ENCODE measurements at regions not wholly inside any gene's neighbourhood (a gene's known extent, or its start where the extent isn't known, plus 50 kb on each side); places are given as distances from the start of the nearest gene placed in this dataset.
"Not testable (repeated sequence)": the region's sequence is repeated elsewhere in the genome, so short reads cannot be mapped to it uniquely, and the experiment has no call there.

GRCh38 chr14:96688629-96689028 is 108.6 kb upstream of the VRK1 start:
- no peak for DNase-seq

- no peak for DNase-seq
Measured at GRCh38 chr14:96690713-96691383, 106.3 kb upstream of the VRK1 start.

GRCh38 chr14:96693252-96693820 is 103.8 kb upstream of the VRK1 start:
- no peak for DNase-seq

DNA sequence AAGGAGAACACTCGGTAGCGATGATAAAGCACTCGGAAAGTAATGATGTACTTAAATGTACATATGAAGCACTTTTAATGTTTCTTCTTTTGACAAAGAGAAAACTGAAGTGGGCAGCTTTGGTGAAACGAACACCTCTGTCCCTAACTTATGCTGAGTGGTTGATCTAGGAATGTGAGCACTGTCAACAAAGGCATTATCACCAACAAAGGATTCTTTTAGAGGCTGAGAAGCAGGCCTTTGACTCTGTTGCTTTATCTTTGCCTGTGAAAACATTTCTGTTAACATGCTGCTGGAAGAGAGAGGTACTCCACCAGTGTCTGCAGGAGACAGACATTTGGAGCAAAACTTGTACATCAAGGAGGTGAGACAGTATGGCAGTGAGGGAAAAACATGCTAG is 103.2 kb upstream of the VRK1 start:
- DNase-seq, result no peak

DNA sequence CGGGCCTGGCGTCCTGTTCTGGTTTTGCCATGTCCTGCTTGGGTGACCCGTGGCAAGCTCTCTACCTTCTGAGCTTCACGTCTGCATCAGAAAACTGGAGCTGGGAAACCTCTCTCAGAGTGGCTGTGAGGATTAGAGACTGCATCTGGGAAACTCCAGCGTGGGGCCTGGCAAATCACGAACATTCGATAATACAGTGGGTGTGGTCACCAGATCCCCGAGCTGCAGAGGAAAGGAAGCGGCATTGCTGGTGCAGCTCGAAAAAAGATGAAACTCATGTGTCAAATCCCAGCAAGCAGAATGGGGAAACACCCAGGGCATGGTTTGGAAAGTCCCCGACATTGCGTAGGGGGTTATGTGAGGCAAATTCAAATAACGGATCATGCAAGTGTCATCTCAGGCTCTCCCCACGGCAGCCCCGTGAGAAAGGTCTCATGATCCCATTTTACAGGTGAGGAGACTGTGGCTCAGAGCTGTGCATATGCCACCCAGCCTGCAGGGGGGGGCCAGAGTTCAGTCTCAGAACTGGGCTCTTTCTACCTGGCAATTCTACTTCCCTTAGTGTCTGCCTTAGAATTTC is 98.1 kb upstream of the VRK1 start:
- no peak for DNase-seq

DNA sequence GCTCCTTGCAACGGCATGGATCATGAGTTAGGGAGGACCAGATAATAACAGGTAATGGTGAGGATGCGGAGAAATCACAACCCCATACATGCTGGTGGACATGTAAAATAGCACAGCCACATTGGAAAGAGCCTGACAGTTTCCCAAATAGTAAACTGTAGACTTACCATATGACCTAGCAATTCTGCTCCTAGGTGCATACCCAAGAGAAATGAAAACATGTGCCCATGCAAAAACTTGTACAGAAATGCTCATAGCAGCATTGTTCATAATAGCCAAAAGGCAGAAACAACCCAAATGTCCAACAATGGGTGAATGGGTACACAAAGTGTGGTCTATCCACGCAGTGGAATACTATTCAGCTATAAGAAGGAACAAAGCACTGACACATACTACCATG is 97.5 kb upstream of the VRK1 start:
- DNase-seq, result no peak

- no peak for DNase-seq
Measured at GRCh38 chr14:96702831-96703230, 94.4 kb upstream of the VRK1 start.

DNA sequence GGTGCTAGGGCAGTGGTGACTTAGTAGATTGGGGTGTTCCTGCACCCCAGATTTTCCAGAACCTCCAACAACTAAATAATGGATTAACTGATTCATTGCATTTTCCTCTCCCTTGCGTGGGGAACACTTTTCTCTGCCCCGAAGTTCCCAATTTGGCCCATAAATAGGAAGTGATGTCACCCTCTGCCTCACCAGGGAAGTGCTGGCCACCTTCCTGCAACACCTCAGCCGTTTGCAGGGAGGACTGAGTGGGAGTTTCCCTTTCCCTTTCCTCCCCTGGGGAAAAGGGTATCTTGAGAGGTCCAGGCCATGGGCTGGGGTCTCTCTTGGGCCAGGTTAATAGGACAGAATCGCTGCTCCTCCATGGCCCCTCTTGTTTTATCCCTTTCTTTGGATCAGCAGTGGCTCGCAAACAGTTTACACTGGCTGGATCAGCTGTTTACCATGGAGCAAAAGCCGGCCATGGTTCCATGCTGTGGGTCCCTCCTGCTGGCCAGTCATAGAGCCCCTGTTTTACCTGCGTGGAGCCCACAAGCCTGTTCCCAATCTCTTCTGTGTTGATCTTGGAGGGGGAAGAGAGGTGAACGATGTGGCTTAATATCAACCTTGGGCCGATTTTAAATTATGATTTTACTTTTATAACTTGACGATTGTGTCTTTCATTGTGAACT is 91.6 kb upstream of the VRK1 start:
- no peak for DNase-seq

GRCh38 chr14:96706893-96707292 is 90.3 kb upstream of the VRK1 start:
- DNase-seq, result no peak

DNA sequence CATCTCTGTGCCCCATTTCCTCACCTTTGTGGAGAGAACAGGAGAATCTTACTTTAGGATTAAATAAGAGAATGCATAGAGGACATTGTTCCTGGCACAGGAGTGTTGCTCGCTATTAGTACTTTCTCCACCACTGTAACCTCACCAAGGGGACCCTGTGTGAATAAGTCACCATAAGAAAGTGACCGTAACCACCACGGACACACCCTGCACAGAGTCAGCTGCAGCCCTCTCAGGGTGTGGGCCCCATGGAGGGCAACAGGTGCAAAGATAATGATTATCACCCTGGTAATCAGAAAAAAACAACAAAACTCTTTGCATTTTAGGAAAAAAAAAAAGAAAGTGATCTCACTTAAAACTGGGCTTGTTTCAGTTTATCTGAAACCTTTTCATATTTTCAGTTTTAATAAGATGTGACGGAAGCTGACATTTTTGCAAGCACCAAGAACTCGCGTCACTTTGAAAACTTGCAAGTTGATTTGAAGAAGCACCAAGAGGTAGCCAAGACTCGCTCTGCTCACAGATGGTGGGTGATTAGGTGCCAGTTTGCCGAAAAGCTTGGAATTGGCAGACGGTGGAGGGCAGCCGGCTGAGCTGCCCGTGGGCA is 87.0 kb upstream of the VRK1 start:
- no peak for DNase-seq

- DNase-seq, result no peak
Measured at GRCh38 chr14:96711559-96712267, 85.5 kb upstream of the VRK1 start.

DNA sequence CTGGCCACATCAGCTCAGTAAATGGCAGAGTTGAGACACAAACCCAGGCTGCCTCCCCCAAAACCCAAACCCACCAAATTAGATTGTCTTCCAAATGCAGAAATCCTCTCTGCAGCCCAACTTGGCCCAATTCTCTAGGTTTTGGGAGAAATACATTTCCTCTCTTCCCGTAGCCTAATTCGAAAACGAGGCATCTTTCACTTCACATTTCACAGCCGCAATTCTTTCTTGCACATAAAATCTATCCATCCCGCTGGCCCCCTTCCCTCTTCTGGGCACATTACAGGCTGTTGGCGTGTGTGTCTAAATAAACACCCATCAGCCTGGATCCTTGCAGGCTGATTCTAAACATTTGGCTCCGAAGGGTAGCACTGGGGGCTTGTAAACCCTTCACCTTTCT is 83.8 kb upstream of the VRK1 start:
- DNase-seq, result no peak

DNA sequence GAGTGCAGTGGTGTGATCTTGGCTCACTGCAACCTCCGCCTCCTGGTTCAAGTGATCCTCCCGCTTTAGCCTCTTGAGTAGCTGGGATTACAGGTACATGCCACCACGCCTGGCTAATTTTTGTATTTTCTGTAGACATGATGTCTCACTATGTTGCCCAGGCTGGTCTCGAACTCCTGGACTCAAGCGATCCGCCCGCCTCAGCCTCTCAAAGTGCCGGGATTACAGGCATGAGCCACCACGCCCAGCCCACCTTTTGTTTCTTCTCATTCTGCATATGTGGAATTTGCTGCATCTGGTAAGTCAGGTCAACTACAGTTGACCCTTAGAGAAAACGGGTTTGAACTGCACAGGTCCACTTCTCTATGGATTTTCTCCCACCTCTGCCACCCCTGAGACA is 82.6 kb upstream of the VRK1 start:
- not testable (repeated sequence) for DNase-seq

DNA sequence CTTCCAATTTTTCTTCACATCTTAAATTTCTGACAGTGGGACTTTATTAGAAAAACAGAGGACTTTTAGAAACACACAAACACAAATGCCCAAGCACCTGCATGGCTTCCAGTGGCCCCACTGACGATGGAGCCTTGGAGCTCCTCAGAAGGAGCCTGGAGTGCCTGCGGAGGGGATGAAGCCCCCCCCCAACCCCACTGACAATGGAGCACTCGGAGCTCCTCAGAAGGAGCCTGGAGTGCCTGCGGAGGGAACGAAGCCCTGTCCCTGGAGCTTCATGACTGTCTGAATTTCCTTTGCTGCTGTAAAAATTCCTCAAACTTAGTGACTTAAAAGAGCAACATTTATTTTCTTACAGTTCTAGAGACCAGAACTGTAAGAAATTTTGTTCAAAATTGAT is 80.1 kb upstream of the VRK1 start:
- DNase-seq, result no peak

DNA sequence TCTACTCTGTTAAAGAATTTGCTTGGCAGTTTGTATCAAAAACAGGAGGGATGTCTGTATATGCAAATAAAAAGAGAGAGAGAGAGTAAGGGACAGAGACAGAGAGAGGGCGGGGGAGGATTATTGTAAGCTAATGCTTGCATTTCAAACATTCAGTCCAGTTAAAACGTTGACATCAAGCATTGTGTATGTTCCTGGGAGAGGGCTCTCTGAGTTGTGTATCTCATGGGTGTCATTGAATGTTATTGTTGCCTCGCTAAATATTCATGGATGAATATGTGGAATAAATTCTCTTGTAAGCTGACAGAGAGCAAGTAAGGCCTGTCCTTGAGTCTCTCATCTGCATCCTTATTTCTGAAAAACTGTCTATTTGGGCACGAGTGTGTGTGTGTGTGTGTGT is 78.8 kb upstream of the VRK1 start:
- no peak for DNase-seq

DNA sequence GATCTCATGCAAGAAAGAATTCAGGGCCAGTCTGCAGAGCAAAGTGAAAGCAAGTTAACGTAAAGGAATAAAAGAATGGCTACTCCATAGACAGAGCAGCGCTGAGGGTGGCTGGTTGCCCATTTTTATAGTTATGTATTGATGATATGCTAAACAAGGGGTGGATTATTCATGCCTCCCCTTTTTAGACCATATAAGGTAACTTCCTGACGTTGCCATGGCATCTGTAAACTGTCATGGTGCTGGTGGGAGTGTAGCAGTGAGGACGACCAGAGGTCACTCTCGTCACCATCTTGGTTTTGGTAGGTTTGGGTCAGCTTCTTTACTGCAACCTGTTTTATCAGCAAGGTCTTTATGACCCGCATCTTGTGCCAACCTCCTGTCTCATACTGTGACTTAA is 76.5 kb upstream of the VRK1 start:
- not testable (repeated sequence) for DNase-seq

- DNase-seq, result no peak
Measured at GRCh38 chr14:96722736-96723135, 74.4 kb upstream of the VRK1 start.

DNA sequence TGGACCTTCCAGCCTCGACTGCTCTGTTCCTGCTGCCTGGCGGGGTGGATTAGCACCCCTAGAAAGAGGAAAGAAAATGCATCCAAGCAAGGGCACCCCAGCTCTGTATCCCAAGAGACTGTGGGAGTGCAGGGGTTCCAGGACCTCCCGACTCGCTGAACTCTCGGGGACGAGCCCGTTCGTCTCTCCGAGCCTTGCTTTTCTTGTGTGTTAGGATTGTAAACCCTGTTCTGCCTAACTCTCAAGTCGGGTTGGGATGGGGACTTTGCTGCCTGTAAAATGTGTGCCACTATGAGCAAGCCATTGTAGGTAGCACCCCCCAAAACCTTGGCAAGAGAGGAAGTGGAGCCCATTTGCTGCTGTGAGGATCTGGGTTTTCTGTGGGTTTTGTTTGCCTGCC is 73.2 kb upstream of the VRK1 start:
- DNase-seq, result no peak

GRCh38 chr14:96725232-96725631 is 72.0 kb upstream of the VRK1 start:
- DNase-seq, result no peak

GRCh38 chr14:96727073-96727472 is 70.1 kb upstream of the VRK1 start:
- DNase-seq, result no peak

DNA sequence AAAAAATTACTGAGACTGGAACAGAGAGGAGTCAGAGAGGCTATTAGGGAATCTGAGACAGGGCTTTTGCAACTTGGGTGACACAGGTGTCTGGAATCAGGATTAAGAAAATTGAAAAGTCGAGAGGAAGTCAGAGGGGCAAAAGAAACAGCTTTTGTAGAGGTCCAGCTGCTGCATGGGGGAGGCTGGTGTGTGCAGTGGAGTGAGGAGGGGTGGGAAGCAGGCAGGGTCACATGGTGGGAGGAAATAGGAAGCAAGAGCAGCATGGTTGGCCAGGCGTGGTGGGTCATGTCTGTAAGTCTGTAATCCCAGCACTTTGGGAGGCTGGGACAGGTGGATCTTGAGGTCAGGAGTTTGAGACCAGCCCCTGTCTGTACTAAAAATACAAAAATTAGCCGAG is 69.7 kb upstream of the VRK1 start:
- DNase-seq, result no peak

DNA sequence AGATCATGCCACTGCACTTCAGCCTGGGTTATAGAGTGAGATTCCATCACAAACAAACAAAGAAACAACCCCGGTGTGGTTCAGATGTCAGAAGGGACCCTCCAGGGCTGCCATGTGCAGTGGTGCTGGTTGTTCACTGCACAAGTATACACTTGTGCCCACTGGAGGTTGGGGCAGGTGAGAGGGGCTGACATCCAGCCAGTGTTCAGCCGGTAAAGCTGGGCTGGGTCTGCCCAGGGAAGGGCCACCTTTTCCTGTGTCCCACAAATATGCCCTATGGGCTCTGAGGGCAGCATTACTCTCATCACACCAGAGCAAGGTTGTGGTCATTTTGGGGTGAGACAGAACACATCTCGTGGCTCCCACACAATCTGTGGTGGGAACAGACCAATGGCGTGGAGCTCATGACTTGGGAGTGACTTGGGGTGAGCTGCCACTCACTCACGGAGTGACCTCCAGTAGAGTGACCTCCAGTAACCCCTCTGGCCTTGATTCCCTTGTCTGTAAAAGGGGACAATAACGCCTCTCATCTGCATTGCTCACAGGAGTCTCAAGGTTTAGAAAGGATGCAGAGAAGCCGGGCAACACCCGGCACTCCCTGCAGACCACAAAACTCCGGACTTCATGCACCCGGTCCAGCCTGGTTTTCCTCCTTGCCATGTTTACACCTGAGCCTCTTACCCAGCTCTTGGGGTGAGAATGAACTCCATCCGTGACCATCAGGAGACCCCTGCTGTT is 69.0 kb upstream of the VRK1 start:
- no peak for DNase-seq

- no peak for DNase-seq
Measured at GRCh38 chr14:96729889-96730288, 67.3 kb upstream of the VRK1 start.

All from NCI-H1436 treated with DMSO at 0.1 percent for 48 hours (cell line).